H1 (cell line): ENCODE measurements at regions not wholly inside any gene's neighbourhood (a gene's known extent, or its start where the extent isn't known, plus 50 kb on each side); places are given as distances from the start of the nearest gene placed in this dataset.

ENCODE experiments used
- CTCF ChIA-PET: fragments of 300-600 bp; sonication (Branson Sonifier 250); formaldehyde crosslinking; loops from one replicate; lab custom pipeline; 2021; ENCODE audit not compliant: partially characterized antibody; lab: Charles Lee
- POLR2A ChIA-PET: fragments of 300-600 bp; sonication (Branson Sonifier 250); formaldehyde crosslinking; loops from one replicate; lab custom pipeline; 2021; ENCODE audit warnings: inconsistent platforms; ENCODE audit not compliant: partially characterized antibody; lab: Charles Lee
- DNase-seq, 2 experiments: peaks; one replicate each; pipeline versions ENCODE4 v3.0.0 to v3.0.0-alpha.2; 2010 to 2022; ENCODE audit warnings: low spot score in 2 of 2, low read depth in 1 of 2, mixed read lengths in 1 of 2
- FAIRE-seq: peaks from 2 replicates; lab custom pipeline; 2011; peaks lifted over from hg19 to GRCh38; lab: Jason Lieb, UNC
- H2AFZ ChIP-seq: 2 replicates; pipeline ENCODE4 v1.8.1; 2012; ENCODE audit warnings: low read length, inconsistent platforms
- H2AK5ac ChIP-seq: 2 replicates; pipeline ENCODE4 v1.6.1; 2013; ENCODE audit warnings: low read depth, low read length
- H2BK120ac ChIP-seq: replicated peaks from 2 replicates; pipeline ENCODE3; 2013; ENCODE audit warnings: low read depth, low read length, inconsistent platforms
- H2BK12ac ChIP-seq: 2 replicates; pipeline ENCODE4 v1.6.1; 2013; ENCODE audit warnings: low read depth, low read length
- H2BK15ac ChIP-seq: 2 replicates; pipeline ENCODE4 v1.6.1; 2013; ENCODE audit warnings: low read length
- H2BK20ac ChIP-seq: 2 replicates; pipeline ENCODE4 v1.6.1; 2013; ENCODE audit warnings: low read length
- H2BK5ac ChIP-seq: 2 replicates; pipeline ENCODE4 v1.6.1; 2013; ENCODE audit warnings: low read depth, low read length
- H3K14ac ChIP-seq: 2 replicates; pipeline ENCODE4 v1.6.1; 2013; ENCODE audit warnings: inconsistent platforms; ENCODE audit not compliant: insufficient read length
- H3K18ac ChIP-seq: 2 replicates; pipeline ENCODE4 v1.6.1; 2013; ENCODE audit warnings: low read length; ENCODE audit errors: extremely low read depth
- H3K23ac ChIP-seq: 2 replicates; pipeline ENCODE4 v1.6.1; 2013; ENCODE audit warnings: inconsistent platforms; ENCODE audit not compliant: insufficient read length
- H3K23me2 ChIP-seq: 2 replicates; pipeline ENCODE4 v1.6.1; 2013; ENCODE audit warnings: low read depth, low read length
- H3K27ac ChIP-seq: 2 replicates; pipeline ENCODE4 v1.6.1; 2011; ENCODE audit warnings: low read depth, low read length, inconsistent platforms
- H3K27me3 ChIP-seq, 4 experiments: replicated peaks in 1 of 4; 1 replicate in 1 of 4; 2 replicates in 3 of 4; pipeline versions ENCODE4 v1.6.1 to v1.8.1; 2011 to 2013; ENCODE audit warnings: low read length in 3 of 4, mild to moderate bottlenecking in 3 of 4, inconsistent platforms in 2 of 4, mixed read lengths in 2 of 4, moderate library complexity in 1 of 4; ENCODE audit not compliant: control insufficient read depth in 3 of 4, insufficient read depth in 3 of 4; ENCODE audit errors: extremely low read depth in 1 of 4
- H3K36me3 ChIP-seq, 4 experiments: 2 replicates each; pipeline versions ENCODE4 v1.6.1 to v1.8.1; 2011 to 2013; ENCODE audit warnings: mild to moderate bottlenecking in 4 of 4, low read length in 3 of 4, moderate library complexity in 2 of 4, control low read depth in 1 of 4, inconsistent platforms in 1 of 4; ENCODE audit not compliant: insufficient read depth in 4 of 4, control insufficient read depth in 2 of 4
- H3K4ac ChIP-seq: replicated peaks from 2 replicates; pipeline ENCODE3; 2013; ENCODE audit warnings: low read length, low read depth, mixed read lengths, inconsistent platforms; ENCODE audit not compliant: insufficient read length
- H3K4me1 ChIP-seq, 4 experiments: replicated peaks in 1 of 4; 1 replicate in 1 of 4; 2 replicates in 3 of 4; pipeline versions ENCODE4 v1.6.1 to v1.8.1; 2011 to 2013; ENCODE audit warnings: low read length in 3 of 4, inconsistent platforms in 2 of 4, mixed read lengths in 1 of 4; ENCODE audit not compliant: insufficient read depth in 4 of 4, control insufficient read depth in 3 of 4
- H3K4me2 ChIP-seq, 2 experiments: 2 replicates each; pipeline versions ENCODE4 v1.6.1 to v1.8.1; 2011 to 2013; ENCODE audit warnings: low read depth in 2 of 2, low read length in 2 of 2, control low read depth in 1 of 2, inconsistent platforms in 1 of 2, mild to moderate bottlenecking in 1 of 2; ENCODE audit not compliant: insufficient read depth in 1 of 2
- H3K4me3 ChIP-seq, 4 experiments: fragments of 200-600, 300-600 bp in 1 of 4; sonication (generic), shearing (Covaris generic), sonication (Bioruptor Twin) in 1 of 4; 2 replicates each; pipeline versions ENCODE4 v1.5.1 to v1.8.1; 2011 to 2016; ENCODE audit warnings: low read length in 4 of 4, low read depth in 3 of 4, control low read depth in 2 of 4, inconsistent platforms in 2 of 4, mild to moderate bottlenecking in 2 of 4, mixed read lengths in 1 of 4, moderate library complexity in 1 of 4; ENCODE audit not compliant: insufficient read depth in 2 of 4; ENCODE audit errors: extremely low read depth in 1 of 4
- H3K56ac ChIP-seq: replicated peaks from 2 replicates; pipeline ENCODE3; 2013; ENCODE audit warnings: low read depth, mild to moderate bottlenecking, mixed read lengths, low read length, inconsistent platforms; ENCODE audit not compliant: insufficient read length
- H3K79me1 ChIP-seq: 2 replicates; pipeline ENCODE4 v1.6.1; 2013; ENCODE audit warnings: low read depth, low read length, control low read depth
- H3K79me2 ChIP-seq, 2 experiments: 2 replicates each; pipeline versions ENCODE4 v1.6.1 to v1.8.1; 2012 to 2013; ENCODE audit warnings: low read length in 2 of 2, mild to moderate bottlenecking in 2 of 2, inconsistent platforms in 1 of 2; ENCODE audit not compliant: insufficient read depth in 2 of 2, control insufficient read depth in 1 of 2
- H3K9ac ChIP-seq, 4 experiments: replicated peaks in 1 of 4; 1 replicate in 1 of 4; 2 replicates in 3 of 4; pipeline versions ENCODE4 v1.6.1 to v1.8.1; 2011 to 2013; ENCODE audit warnings: low read depth in 3 of 4, low read length in 3 of 4, control low read depth in 2 of 4, mild to moderate bottlenecking in 2 of 4, moderate library complexity in 2 of 4, inconsistent platforms in 1 of 4; ENCODE audit errors: extremely low read depth in 1 of 4
- H3K9me3 ChIP-seq, 2 experiments: 2 replicates each; pipeline versions ENCODE4 v1.6.1 to v1.8.1; 2012 to 2013; ENCODE audit warnings: mild to moderate bottlenecking in 2 of 2, moderate library complexity in 2 of 2, control low read depth in 1 of 2, inconsistent platforms in 1 of 2, low read depth in 1 of 2, low read length in 1 of 2, mixed read lengths in 1 of 2; ENCODE audit not compliant: insufficient read depth in 2 of 2
- H4K20me1 ChIP-seq, 2 experiments: replicated peaks in 1 of 2; 2 replicates each; pipeline versions ENCODE3 to v1.8.1; 2011 to 2013; ENCODE audit warnings: inconsistent platforms in 2 of 2, low read length in 2 of 2, mild to moderate bottlenecking in 1 of 2; ENCODE audit not compliant: insufficient read depth in 2 of 2, control insufficient read depth in 1 of 2
- H4K5ac ChIP-seq: 2 replicates; pipeline ENCODE4 v1.6.1; 2013; ENCODE audit warnings: low read length, low read depth, mixed read lengths, inconsistent platforms; ENCODE audit not compliant: insufficient read length
- H4K8ac ChIP-seq: 2 replicates; pipeline ENCODE4 v1.8.0; 2013; ENCODE audit warnings: mild to moderate bottlenecking, moderate library complexity, low read length, inconsistent platforms; ENCODE audit not compliant: insufficient read depth; ENCODE audit errors: extremely low read depth
- H4K91ac ChIP-seq: replicated peaks from 2 replicates; pipeline ENCODE3; 2013; ENCODE audit warnings: low read length, mixed read lengths, inconsistent platforms; ENCODE audit not compliant: insufficient read length
- ASH2L ChIP-seq: fragments of 200-600, 300-600 bp; sonication (generic); IDR thresholded peaks from one replicate; pipeline ENCODE4 v1.7.1; 2017; ENCODE audit warnings: low read length
- CBX5 ChIP-seq: fragments of 300-800, 300-1000 bp; sonication (generic); IDR thresholded peaks from 2 replicates; pipeline ENCODE4 v1.7.1; 2016; ENCODE audit warnings: antibody characterized with exemption, low read length, low read depth
- CREB1 ChIP-seq: IDR thresholded peaks from 2 replicates; pipeline ENCODE4 v1.6.1; 2012; ENCODE audit warnings: inconsistent platforms
- HDAC2 ChIP-seq, 2 experiments: fragments of 300-600 bp in 1 of 2; sonication (generic) in 1 of 2; IDR thresholded peaks; 2 replicates each; pipeline ENCODE4 v1.6.1; 2011 to 2012; ENCODE audit warnings: low read depth in 2 of 2, low read length in 2 of 2, mild to moderate bottlenecking in 2 of 2, moderate library complexity in 2 of 2, borderline replicate concordance in 1 of 2, inconsistent platforms in 1 of 2
- PHF8 ChIP-seq: fragments of 200-600 bp; sonication (generic); conservative IDR thresholded peaks from 2 replicates; pipeline ENCODE4 v1.7.1; 2012; ENCODE audit warnings: low read depth, mild to moderate bottlenecking, inconsistent platforms, low read length, moderate library complexity
- POLR2A ChIP-seq, 2 experiments: IDR thresholded peaks; 1 replicate in 1 of 2; 2 replicates in 1 of 2; pipeline ENCODE4 v1.6.1; 2011; ENCODE audit warnings: low read depth in 2 of 2, low read length in 2 of 2, mild to moderate bottlenecking in 2 of 2; ENCODE audit errors: control extremely low read depth in 1 of 2
- POLR2AphosphoS5 ChIP-seq: IDR thresholded peaks from 2 replicates; pipeline ENCODE4 v1.6.1; 2011; ENCODE audit warnings: low read depth, low read length
- WGBS, 2 experiments: shearing (Covaris generic) in 1 of 2; methylation state at CpG; one replicate each; pipeline versions ENCODE4 v1.1.6 to v1.1.7; 2013 to 2015; ENCODE audit warnings: low lambda C conversion rate in 2 of 2, mixed read lengths in 2 of 2, inconsistent platforms in 1 of 2, low coverage in 1 of 2, missing lambda C conversion rate in 1 of 2; ENCODE audit not compliant: insufficient replicate concordance in 2 of 2, insufficient coverage in 1 of 2, insufficient read length in 1 of 2; ENCODE audit errors: extremely low coverage in 1 of 2, missing lambda C conversion rate in 1 of 2; 5-methylcytosine and 5-hydroxymethylcytosine counted together

DNA sequence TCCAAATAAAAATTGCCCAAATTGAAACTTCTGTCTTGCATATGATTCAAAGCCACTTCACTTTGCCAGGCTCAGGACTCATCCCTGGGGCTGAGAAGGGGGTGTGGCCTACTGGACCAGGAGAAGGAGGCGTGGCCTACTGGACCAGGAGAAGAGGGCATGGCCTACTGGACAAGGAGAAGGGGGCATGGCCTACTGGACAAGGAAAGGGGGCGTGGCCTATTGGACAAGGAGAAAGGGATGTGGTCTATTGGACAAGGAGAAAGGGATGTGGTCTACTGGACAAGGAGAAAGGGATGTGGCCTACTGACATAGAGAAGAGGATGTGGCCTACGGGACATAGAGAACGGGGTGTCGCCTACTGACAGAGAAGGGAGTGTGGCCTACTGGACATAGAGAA lies 405.3 kb downstream of the RRAGC start:
- Histone ChIP-seq H2BK5ac (no peak overlapping the region), H3K56ac (no peak overlapping the region), H4K91ac (no peak overlapping the region), H3K14ac (no peak overlapping the region), H2BK20ac (no peak overlapping the region), H3K27ac (no peak overlapping the region), H3K23me2 (no peaks in the 10 kb centered on the region), H3K4ac (no peak overlapping the region), H3K9me3 (no peaks in the 10 kb centered on the region), H2BK15ac (no peak overlapping the region), H2AK5ac (no peak overlapping the region), H2BK12ac (no peak overlapping the region), H4K20me1 (no peaks in the 10 kb centered on the region), H2AFZ (no peak overlapping the region), H3K4me2 (no peak overlapping the region), H3K4me3 (no peak overlapping the region), H4K5ac (no peak overlapping the region), H3K18ac (no peak overlapping the region), H3K27me3 (no peaks in the 10 kb centered on the region; a peak in 1 of 7 replicates), H3K4me1 (peaks cover 2 to 11% (median 8%) of the 10 kb centered on the region in 4 experiments; a peak in 5 of 7 replicates), H3K23ac (no peak overlapping the region), H3K9ac (no peak overlapping the region), H4K8ac (no peak overlapping the region), H2BK120ac (no peak overlapping the region), H3K79me2 (no peaks in the 10 kb centered on the region), H3K36me3 (no peaks in the 10 kb centered on the region), H3K79me1 (no peaks in the 10 kb centered on the region)
- ChIA-PET POLR2A (interaction anchor here (0.8 to 16.7 kb wide), 2 partner anchors 9 to 20 kb away, joined by 4 to 190 read pairs; no protein-coding TSS in a partner anchor), CTCF (no interaction called here)
- no peak for TF ChIP-seq HDAC2 (IDR thresholded peaks at IDR 0.05; ENCODE audit: borderline replicate concordance in 1 of 2, low read depth in 2 of 2, low read length in 2 of 2)
- no peak for TF ChIP-seq CREB1
- TF ChIP-seq POLR2AphosphoS5: peak; percentile 67; the same call in 1 of the 2 replicates
- 0 out of 3 replicates have a peak, but pooled peaks of 1 of the 2 experiments have one; percentile 15 for TF ChIP-seq POLR2A (IDR thresholded peaks at IDR 0.05; ENCODE audit: control extremely low read depth in 1 of 2, low read depth in 2 of 2, low read length in 2 of 2)
- no peak for TF ChIP-seq CBX5
- TF ChIP-seq PHF8: no peak
- no peak for TF ChIP-seq ASH2L
- FAIRE-seq (no peak), DNase-seq (no peak)
- WGBS, 2 experiments: 92% methylated on average over 5 of the region's 5 CpGs; no CpG with 5 or more reads in 1 of the 2 experiments
